GM23338 (cell line): ENCODE measurements at regions not wholly inside any gene's neighbourhood (a gene's known extent, or its start where the extent isn't known, plus 50 kb on each side); places are given as distances from the start of the nearest gene placed in this dataset.
A peak's percentile ranks its signal among the peaks of the same experiment; 100 is the strongest.

ENCODE experiments used
- ATAC-seq: fragments of 200-7000 bp; cut with Tn5 transposase; 3 replicates; pipeline ENCODE4 v1.9.1; 2020
- DNase-seq: peaks from one replicate; pipeline ENCODE4 v3.0.0-alpha.2; 2015; ENCODE audit warnings: low spot score
- H2AFZ ChIP-seq: fragments of 200-600 bp; sonication (generic); 2 replicates; pipeline ENCODE4 v1.8.0; 2016; ENCODE audit warnings: antibody characterized with exemption, mild to moderate bottlenecking, moderate library complexity
- H3F3A ChIP-seq: fragments of 200-600 bp; sonication (generic); replicated peaks from 2 replicates; pipeline ENCODE4 v1.8.0; 2017; ENCODE audit warnings: antibody characterized with exemption, mixed run types, low read depth
- H3K27ac ChIP-seq: fragments of 200-600 bp; sonication (generic); 2 replicates; pipeline ENCODE4 v1.6.1; 2016; ENCODE audit warnings: low read depth
- H3K27me3 ChIP-seq: fragments of 200-600 bp; sonication (generic); 2 replicates; pipeline ENCODE4 v1.8.0; 2016; ENCODE audit warnings: mild to moderate bottlenecking, mixed run types, moderate library complexity; ENCODE audit not compliant: insufficient read depth
- H3K36me3 ChIP-seq: fragments of 200-600 bp; sonication (generic); 2 replicates; pipeline ENCODE4 v1.8.0; 2016; ENCODE audit warnings: mild to moderate bottlenecking; ENCODE audit not compliant: insufficient read depth
- H3K4me1 ChIP-seq: fragments of 200-600 bp; sonication (generic); 2 replicates; pipeline ENCODE4 v1.8.0; 2016; ENCODE audit warnings: mild to moderate bottlenecking, moderate library complexity; ENCODE audit not compliant: insufficient read depth
- H3K4me2 ChIP-seq: fragments of 200-600 bp; sonication (generic); 2 replicates; pipeline ENCODE4 v1.7.1; 2017; ENCODE audit warnings: mixed run types
- H3K4me3 ChIP-seq: fragments of 200-600 bp; sonication (generic); 2 replicates; pipeline ENCODE4 v1.6.1; 2016; ENCODE audit warnings: mixed run types
- H3K79me2 ChIP-seq: fragments of 200-600 bp; sonication (generic); replicated peaks from 2 replicates; pipeline ENCODE4 v1.8.0; 2017; ENCODE audit warnings: mild to moderate bottlenecking; ENCODE audit not compliant: insufficient read depth
- H3K9me2 ChIP-seq: fragments of 200-600 bp; sonication (generic); 2 replicates; pipeline ENCODE4 v1.8.0; 2017; ENCODE audit not compliant: insufficient read depth
- H4K20me1 ChIP-seq: fragments of 200-600 bp; sonication (generic); replicated peaks from 2 replicates; pipeline ENCODE4 v1.8.0; 2017; ENCODE audit warnings: mild to moderate bottlenecking; ENCODE audit not compliant: insufficient read depth
- H3K27ac Mint-ChIP-seq: 2 replicates; pipeline ENCODE4 v1.8.0; 2020; ENCODE audit warnings: inconsistent platforms, mild to moderate bottlenecking, moderate library complexity, mixed read lengths
- H3K27me3 Mint-ChIP-seq: 3 replicates; pipeline ENCODE4 v1.8.0; 2022; ENCODE audit warnings: low read depth, mild to moderate bottlenecking, moderate library complexity, mixed read lengths, inconsistent platforms; ENCODE audit not compliant: insufficient read depth, poor library complexity
- H3K36me3 Mint-ChIP-seq: 3 replicates; pipeline ENCODE4 v1.8.0; 2021; ENCODE audit warnings: low read depth, mild to moderate bottlenecking, inconsistent platforms, moderate library complexity, mixed read lengths
- H3K4me1 Mint-ChIP-seq: 3 replicates; pipeline ENCODE4 v1.8.0; 2020; ENCODE audit warnings: mild to moderate bottlenecking, inconsistent platforms, mixed read lengths
- H3K4me3 Mint-ChIP-seq: 3 replicates; pipeline ENCODE4 v1.8.0; 2021; ENCODE audit warnings: moderate library complexity, mild to moderate bottlenecking, inconsistent platforms, mixed read lengths
- H3K9me3 Mint-ChIP-seq: 3 replicates; pipeline ENCODE4 v1.8.0; 2020; ENCODE audit warnings: moderate library complexity, mild to moderate bottlenecking, inconsistent platforms, mixed read lengths
- CREB1 ChIP-seq: fragments of 250-450 bp; sonication (Bioruptor Pico); IDR thresholded peaks from 2 replicates; pipeline ENCODE4 v1.5.0; 2020; ENCODE audit warnings: low read depth, mild to moderate bottlenecking, moderate library complexity
- EZH2 ChIP-seq: fragments of 200-600 bp; sonication (generic); IDR thresholded peaks from one replicate; pipeline ENCODE4 v1.8.0; 2017; ENCODE audit warnings: antibody characterized with exemption, mild to moderate bottlenecking, low read depth; ENCODE audit not compliant: unreplicated experiment
- EZH2phosphoT487 ChIP-seq: fragments of 200-600 bp; sonication (generic); IDR thresholded peaks from one replicate; pipeline ENCODE4 v1.8.1; 2018; ENCODE audit warnings: antibody characterized with exemption; ENCODE audit not compliant: unreplicated experiment
- NANOG ChIP-seq: IDR thresholded peaks from 2 replicates; pipeline ENCODE4 v1.6.1; 2016; ENCODE audit warnings: antibody characterized with exemption, borderline replicate concordance
- POLR2AphosphoS5 ChIP-seq: IDR thresholded peaks from 2 replicates; pipeline ENCODE4 v1.6.1; 2016; ENCODE audit warnings: antibody characterized with exemption, low read depth
- STAT1 ChIP-seq: IDR thresholded peaks from one replicate; pipeline ENCODE4 v1.6.1; 2016; ENCODE audit warnings: antibody characterized with exemption; ENCODE audit not compliant: unreplicated experiment
- ZNF114 ChIP-seq: fragments of 250-450 bp; sonication (Bioruptor Pico); IDR thresholded peaks from 2 replicates; pipeline ENCODE4 v1.5.0; 2020; ENCODE audit warnings: mild to moderate bottlenecking, moderate library complexity
- ZNF331 ChIP-seq: fragments of 250-450 bp; sonication (Bioruptor Pico); IDR thresholded peaks from 2 replicates; pipeline ENCODE4 v1.5.0; 2020; ENCODE audit warnings: low read depth, mild to moderate bottlenecking, moderate library complexity
- TF ChIP-seq, protein P1 (sequence below): IDR thresholded peaks from 2 replicates; pipeline ENCODE4 v1.6.1; 2016; ENCODE audit warnings: antibody characterized with exemption
- TF ChIP-seq, protein P2 (sequence below): fragments of 250-450 bp; sonication (Bioruptor Pico); IDR thresholded peaks from 2 replicates; pipeline ENCODE4 v1.5.0; 2020; ENCODE audit warnings: mild to moderate bottlenecking, moderate library complexity
- TF ChIP-seq, protein P3 (sequence below): IDR thresholded peaks from one replicate; pipeline ENCODE4 v1.6.1; 2018; ENCODE audit warnings: antibody characterized with exemption; ENCODE audit not compliant: unreplicated experiment
- TF ChIP-seq, protein P4 (sequence below), 2 experiments: fragments of 200-600 bp in 1 of 2; sonication (generic) in 1 of 2; conservative IDR thresholded peaks; 2 replicates each; pipeline versions ENCODE4 v1.5.1 to v1.6.1; 2016 to 2017; ENCODE audit warnings: antibody characterized with exemption in 2 of 2, low read depth in 2 of 2, mild to moderate bottlenecking in 2 of 2, moderate library complexity in 1 of 2

DNA sequence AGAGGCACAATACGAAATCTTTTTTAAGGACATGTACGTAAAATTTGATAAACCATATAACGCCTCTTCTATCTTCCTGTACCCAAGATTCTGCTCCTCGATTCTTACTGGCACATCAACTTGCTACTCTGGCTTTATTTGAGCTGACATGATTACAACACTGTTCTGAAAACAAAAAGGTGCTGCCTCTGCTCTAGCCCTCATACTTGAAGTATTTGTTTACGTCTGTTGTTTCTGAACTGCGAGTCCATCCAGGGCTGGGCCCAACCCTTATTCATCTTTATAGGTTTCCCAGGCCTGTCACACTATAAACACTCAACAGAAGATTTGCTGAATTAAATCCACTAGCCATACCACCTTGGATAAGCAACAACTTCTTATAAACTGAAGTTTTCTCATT is 96.2 kb upstream of the SVIL start:
- DNase-seq = no peak
- peaks cover 17% of the 10 kb centered on the region for H3K27me3 Mint-ChIP-seq
- Histone ChIP-seq H3K36me3 (no peaks in the 10 kb centered on the region), H3K27me3 (peaks cover 32% of the 10 kb centered on the region), H3K9me2 (0 out of 2 replicates have a peak, but pooled peaks cover 2% of the 10 kb centered on the region), H3K4me1 (peaks cover 51% of the 10 kb centered on the region), H3K27ac (no peak overlapping the region), H3F3A (0 out of 2 replicates have a peak, but pooled peaks cover 3% of the 10 kb centered on the region), H3K4me2 (peak overlapping the region; percentile 35; the same call in 1 of the 2 replicates), H3K79me2 (peaks cover 26% of the 10 kb centered on the region), H4K20me1 (peaks cover 16% of the 10 kb centered on the region; the same call in 1 of the 2 replicates), H3K4me3 (no peak overlapping the region), H2AFZ (no peak overlapping the region)
- H3K4me1 Mint-ChIP-seq = peaks cover 45% of the 10 kb centered on the region
- peaks cover 5% of the 10 kb centered on the region for H3K36me3 Mint-ChIP-seq
- H3K27ac Mint-ChIP-seq = no peak overlapping the region
- no peak overlapping the region for H3K4me3 Mint-ChIP-seq
- TF ChIP-seq EZH2phosphoT487 (no peak), ZNF114 (CRISPR knock-in tag) (no peak), STAT1 (no peak), CREB1 (CRISPR knock-in tag) (no peak), NANOG (no peak), POLR2AphosphoS5 (no peak), EZH2 (no peak), ZNF331 (CRISPR knock-in tag) (no peak)
- TF ChIP-seq, protein P1, sequence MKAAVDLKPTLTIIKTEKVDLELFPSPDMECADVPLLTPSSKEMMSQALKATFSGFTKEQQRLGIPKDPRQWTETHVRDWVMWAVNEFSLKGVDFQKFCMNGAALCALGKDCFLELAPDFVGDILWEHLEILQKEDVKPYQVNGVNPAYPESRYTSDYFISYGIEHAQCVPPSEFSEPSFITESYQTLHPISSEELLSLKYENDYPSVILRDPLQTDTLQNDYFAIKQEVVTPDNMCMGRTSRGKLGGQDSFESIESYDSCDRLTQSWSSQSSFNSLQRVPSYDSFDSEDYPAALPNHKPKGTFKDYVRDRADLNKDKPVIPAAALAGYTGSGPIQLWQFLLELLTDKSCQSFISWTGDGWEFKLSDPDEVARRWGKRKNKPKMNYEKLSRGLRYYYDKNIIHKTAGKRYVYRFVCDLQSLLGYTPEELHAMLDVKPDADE = no peak
- TF ChIP-seq, protein P2, sequence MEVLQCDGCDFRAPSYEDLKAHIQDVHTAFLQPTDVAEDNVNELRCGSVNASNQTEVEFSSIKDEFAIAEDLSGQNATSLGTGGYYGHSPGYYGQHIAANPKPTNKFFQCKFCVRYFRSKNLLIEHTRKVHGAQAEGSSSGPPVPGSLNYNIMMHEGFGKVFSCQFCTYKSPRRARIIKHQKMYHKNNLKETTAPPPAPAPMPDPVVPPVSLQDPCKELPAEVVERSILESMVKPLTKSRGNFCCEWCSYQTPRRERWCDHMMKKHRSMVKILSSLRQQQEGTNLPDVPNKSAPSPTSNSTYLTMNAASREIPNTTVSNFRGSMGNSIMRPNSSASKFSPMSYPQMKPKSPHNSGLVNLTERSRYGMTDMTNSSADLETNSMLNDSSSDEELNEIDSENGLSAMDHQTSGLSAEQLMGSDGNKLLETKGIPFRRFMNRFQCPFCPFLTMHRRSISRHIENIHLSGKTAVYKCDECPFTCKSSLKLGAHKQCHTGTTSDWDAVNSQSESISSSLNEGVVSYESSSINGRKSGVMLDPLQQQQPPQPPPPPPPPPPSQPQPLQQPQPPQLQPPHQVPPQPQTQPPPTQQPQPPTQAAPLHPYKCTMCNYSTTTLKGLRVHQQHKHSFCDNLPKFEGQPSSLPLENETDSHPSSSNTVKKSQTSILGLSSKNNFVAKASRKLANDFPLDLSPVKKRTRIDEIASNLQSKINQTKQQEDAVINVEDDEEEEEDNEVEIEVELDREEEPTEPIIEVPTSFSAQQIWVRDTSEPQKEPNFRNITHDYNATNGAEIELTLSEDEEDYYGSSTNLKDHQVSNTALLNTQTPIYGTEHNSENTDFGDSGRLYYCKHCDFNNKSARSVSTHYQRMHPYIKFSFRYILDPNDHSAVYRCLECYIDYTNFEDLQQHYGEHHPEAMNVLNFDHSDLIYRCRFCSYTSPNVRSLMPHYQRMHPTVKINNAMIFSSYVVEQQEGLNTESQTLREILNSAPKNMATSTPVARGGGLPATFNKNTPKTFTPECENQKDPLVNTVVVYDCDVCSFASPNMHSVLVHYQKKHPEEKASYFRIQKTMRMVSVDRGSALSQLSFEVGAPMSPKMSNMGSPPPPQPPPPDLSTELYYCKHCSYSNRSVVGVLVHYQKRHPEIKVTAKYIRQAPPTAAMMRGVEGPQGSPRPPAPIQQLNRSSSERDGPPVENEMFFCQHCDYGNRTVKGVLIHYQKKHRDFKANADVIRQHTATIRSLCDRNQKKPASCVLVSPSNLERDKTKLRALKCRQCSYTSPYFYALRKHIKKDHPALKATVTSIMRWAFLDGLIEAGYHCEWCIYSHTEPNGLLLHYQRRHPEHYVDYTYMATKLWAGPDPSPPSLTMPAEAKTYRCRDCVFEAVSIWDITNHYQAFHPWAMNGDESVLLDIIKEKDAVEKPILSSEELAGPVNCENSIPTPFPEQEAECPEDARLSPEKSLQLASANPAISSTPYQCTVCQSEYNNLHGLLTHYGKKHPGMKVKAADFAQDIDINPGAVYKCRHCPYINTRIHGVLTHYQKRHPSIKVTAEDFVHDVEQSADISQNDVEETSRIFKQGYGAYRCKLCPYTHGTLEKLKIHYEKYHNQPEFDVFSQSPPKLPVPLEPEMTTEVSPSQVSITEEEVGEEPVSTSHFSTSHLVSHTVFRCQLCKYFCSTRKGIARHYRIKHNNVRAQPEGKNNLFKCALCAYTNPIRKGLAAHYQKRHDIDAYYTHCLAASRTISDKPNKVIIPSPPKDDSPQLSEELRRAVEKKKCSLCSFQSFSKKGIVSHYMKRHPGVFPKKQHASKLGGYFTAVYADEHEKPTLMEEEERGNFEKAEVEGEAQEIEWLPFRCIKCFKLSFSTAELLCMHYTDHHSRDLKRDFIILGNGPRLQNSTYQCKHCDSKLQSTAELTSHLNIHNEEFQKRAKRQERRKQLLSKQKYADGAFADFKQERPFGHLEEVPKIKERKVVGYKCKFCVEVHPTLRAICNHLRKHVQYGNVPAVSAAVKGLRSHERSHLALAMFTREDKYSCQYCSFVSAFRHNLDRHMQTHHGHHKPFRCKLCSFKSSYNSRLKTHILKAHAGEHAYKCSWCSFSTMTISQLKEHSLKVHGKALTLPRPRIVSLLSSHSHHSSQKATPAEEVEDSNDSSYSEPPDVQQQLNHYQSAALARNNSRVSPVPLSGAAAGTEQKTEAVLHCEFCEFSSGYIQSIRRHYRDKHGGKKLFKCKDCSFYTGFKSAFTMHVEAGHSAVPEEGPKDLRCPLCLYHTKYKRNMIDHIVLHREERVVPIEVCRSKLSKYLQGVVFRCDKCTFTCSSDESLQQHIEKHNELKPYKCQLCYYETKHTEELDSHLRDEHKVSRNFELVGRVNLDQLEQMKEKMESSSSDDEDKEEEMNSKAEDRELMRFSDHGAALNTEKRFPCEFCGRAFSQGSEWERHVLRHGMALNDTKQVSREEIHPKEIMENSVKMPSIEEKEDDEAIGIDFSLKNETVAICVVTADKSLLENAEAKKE (CRISPR knock-in tag) = no peak
- TF ChIP-seq, protein P3, sequence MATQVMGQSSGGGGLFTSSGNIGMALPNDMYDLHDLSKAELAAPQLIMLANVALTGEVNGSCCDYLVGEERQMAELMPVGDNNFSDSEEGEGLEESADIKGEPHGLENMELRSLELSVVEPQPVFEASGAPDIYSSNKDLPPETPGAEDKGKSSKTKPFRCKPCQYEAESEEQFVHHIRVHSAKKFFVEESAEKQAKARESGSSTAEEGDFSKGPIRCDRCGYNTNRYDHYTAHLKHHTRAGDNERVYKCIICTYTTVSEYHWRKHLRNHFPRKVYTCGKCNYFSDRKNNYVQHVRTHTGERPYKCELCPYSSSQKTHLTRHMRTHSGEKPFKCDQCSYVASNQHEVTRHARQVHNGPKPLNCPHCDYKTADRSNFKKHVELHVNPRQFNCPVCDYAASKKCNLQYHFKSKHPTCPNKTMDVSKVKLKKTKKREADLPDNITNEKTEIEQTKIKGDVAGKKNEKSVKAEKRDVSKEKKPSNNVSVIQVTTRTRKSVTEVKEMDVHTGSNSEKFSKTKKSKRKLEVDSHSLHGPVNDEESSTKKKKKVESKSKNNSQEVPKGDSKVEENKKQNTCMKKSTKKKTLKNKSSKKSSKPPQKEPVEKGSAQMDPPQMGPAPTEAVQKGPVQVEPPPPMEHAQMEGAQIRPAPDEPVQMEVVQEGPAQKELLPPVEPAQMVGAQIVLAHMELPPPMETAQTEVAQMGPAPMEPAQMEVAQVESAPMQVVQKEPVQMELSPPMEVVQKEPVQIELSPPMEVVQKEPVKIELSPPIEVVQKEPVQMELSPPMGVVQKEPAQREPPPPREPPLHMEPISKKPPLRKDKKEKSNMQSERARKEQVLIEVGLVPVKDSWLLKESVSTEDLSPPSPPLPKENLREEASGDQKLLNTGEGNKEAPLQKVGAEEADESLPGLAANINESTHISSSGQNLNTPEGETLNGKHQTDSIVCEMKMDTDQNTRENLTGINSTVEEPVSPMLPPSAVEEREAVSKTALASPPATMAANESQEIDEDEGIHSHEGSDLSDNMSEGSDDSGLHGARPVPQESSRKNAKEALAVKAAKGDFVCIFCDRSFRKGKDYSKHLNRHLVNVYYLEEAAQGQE = no peak
- TF ChIP-seq, protein P4, sequence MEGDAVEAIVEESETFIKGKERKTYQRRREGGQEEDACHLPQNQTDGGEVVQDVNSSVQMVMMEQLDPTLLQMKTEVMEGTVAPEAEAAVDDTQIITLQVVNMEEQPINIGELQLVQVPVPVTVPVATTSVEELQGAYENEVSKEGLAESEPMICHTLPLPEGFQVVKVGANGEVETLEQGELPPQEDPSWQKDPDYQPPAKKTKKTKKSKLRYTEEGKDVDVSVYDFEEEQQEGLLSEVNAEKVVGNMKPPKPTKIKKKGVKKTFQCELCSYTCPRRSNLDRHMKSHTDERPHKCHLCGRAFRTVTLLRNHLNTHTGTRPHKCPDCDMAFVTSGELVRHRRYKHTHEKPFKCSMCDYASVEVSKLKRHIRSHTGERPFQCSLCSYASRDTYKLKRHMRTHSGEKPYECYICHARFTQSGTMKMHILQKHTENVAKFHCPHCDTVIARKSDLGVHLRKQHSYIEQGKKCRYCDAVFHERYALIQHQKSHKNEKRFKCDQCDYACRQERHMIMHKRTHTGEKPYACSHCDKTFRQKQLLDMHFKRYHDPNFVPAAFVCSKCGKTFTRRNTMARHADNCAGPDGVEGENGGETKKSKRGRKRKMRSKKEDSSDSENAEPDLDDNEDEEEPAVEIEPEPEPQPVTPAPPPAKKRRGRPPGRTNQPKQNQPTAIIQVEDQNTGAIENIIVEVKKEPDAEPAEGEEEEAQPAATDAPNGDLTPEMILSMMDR (conservative IDR thresholded peaks at IDR 0.05; ENCODE audit: low read depth in 2 of 2) = no peak
- no peak for ATAC-seq
- H3K9me3 Mint-ChIP-seq = no peaks in the 10 kb centered on the region; the same call in 2 of the 3 replicates
